NCI-H2196 treated with DMSO at 0.1 percent for 48 hours (cell line): ENCODE measurements at regions not wholly inside any gene's neighbourhood (a gene's known extent, or its start where the extent isn't known, plus 50 kb on each side); places are given as distances from the start of the nearest gene placed in this dataset.
"Not testable (repeated sequence)": the region's sequence is repeated elsewhere in the genome, so short reads cannot be mapped to it uniquely, and the experiment has no call there.

ENCODE experiments used
- DNase-seq: peaks from one replicate; lab custom pipeline; 2025; ENCODE audit not compliant: unreplicated experiment; lab: John Stamatoyannopoulos, UW

- DNase-seq = no peak
Observed at GRCh38 chr3:96480881-96481280, 333.5 kb upstream of the EPHA6 start.

- DNase-seq = not testable (repeated sequence)
Observed at GRCh38 chr3:96483191-96483590, 331.2 kb upstream of the EPHA6 start.

- no peak for DNase-seq
Observed at GRCh38 chr3:96483781-96484180, 330.6 kb upstream of the EPHA6 start.

- DNase-seq = no peak
Observed at GRCh38 chr3:96488708-96489107, 325.7 kb upstream of the EPHA6 start.

GRCh38 chr3:96491023-96491422 is 323.4 kb upstream of the EPHA6 start:
- DNase-seq = no peak

GRCh38 chr3:96491868-96492267 is 322.5 kb upstream of the EPHA6 start:
- no peak for DNase-seq

- no peak for DNase-seq
Observed at GRCh38 chr3:96510334-96510733, 304.1 kb upstream of the EPHA6 start.

- DNase-seq = no peak
Observed at GRCh38 chr3:96537165-96537564, 277.2 kb upstream of the EPHA6 start.

GRCh38 chr3:96538186-96538585 is 276.2 kb upstream of the EPHA6 start:
- no peak for DNase-seq

GRCh38 chr3:96548073-96548472 is 266.3 kb upstream of the EPHA6 start:
- no peak for DNase-seq

- DNase-seq = no peak
Observed at GRCh38 chr3:96576935-96577334, 237.5 kb upstream of the EPHA6 start.

- no peak for DNase-seq
Observed at GRCh38 chr3:96584066-96584465, 230.3 kb upstream of the EPHA6 start.

- DNase-seq = not testable (repeated sequence)
Observed at GRCh38 chr3:96606865-96607264, 207.5 kb upstream of the EPHA6 start.

GRCh38 chr3:96619475-96619874 is 194.9 kb upstream of the EPHA6 start:
- DNase-seq = no peak

- DNase-seq = no peak
Observed at GRCh38 chr3:96622878-96623277, 191.5 kb upstream of the EPHA6 start.

GRCh38 chr3:96631050-96631449 is 183.3 kb upstream of the EPHA6 start:
- DNase-seq = no peak

GRCh38 chr3:96646596-96646995 is 167.8 kb upstream of the EPHA6 start:
- no peak for DNase-seq

GRCh38 chr3:96657710-96658109 is 156.7 kb upstream of the EPHA6 start:
- DNase-seq = no peak

- not testable (repeated sequence) for DNase-seq
Observed at GRCh38 chr3:96671861-96672595, 142.4 kb upstream of the EPHA6 start.

- DNase-seq = no peak
Observed at GRCh38 chr3:96677156-96677555, 137.2 kb upstream of the EPHA6 start.

- DNase-seq = no peak
Observed at GRCh38 chr3:96678325-96678724, 136.1 kb upstream of the EPHA6 start.

GRCh38 chr3:96700322-96701315 is 113.8 kb upstream of the EPHA6 start:
- DNase-seq = no peak
